HepG2 (cell line): ENCODE measurements at regions not wholly inside any gene's neighbourhood (a gene's known extent, or its start where the extent isn't known, plus 50 kb on each side); places are given as distances from the start of the nearest gene placed in this dataset.

Experiments
- CHCHD3 ChIP-seq: sonication (generic); formaldehyde crosslinking; IDR thresholded peaks from 2 replicates; pipeline ENCODE4 v1.8.0; 2022; ENCODE audit warnings: mild to moderate bottlenecking, missing genetic modification reagents, moderate library complexity
- RAD21 ChIP-seq: fragments of 450-650 bp; formaldehyde crosslinking; IDR thresholded peaks from 2 replicates; pipeline ENCODE4 v1.5.0; 2020; ENCODE audit warnings: mild to moderate bottlenecking
- SNAI1 ChIP-seq: sonication (generic); formaldehyde crosslinking; IDR thresholded peaks from 2 replicates; pipeline ENCODE4 v1.5.0; 2020; ENCODE audit warnings: mild to moderate bottlenecking, missing genetic modification reagents, borderline replicate concordance
- ZNF230 ChIP-seq: sonication (generic); formaldehyde crosslinking; IDR thresholded peaks from 2 replicates; pipeline ENCODE4 v1.4.0; 2020; ENCODE audit warnings: mild to moderate bottlenecking, missing genetic modification reagents
- ZNF333 ChIP-seq: sonication (generic); formaldehyde crosslinking; IDR thresholded peaks from 2 replicates; pipeline ENCODE4 v1.4.0; 2020; ENCODE audit warnings: mild to moderate bottlenecking, missing genetic modification reagents, borderline replicate concordance
- ZNF484 ChIP-seq: sonication (generic); formaldehyde crosslinking; IDR thresholded peaks from 2 replicates; pipeline ENCODE4 v1.5.1; 2020; ENCODE audit warnings: mild to moderate bottlenecking, low read depth, missing genetic modification reagents, borderline replicate concordance
- ZNF672 ChIP-seq: sonication (generic); formaldehyde crosslinking; IDR thresholded peaks from 2 replicates; pipeline ENCODE4 v1.8.1; 2022; ENCODE audit warnings: missing genetic modification reagents
- ZNF780A ChIP-seq: sonication (generic); formaldehyde crosslinking; IDR thresholded peaks from 2 replicates; pipeline ENCODE4 v1.8.0; 2022; ENCODE audit warnings: mild to moderate bottlenecking, missing genetic modification reagents, moderate library complexity
- TF ChIP-seq, protein P1 (sequence below), 2 experiments: sonication (generic) in 1 of 2; formaldehyde crosslinking in 1 of 2; IDR thresholded peaks; 2 replicates each; pipeline versions ENCODE4 v1.4.0 to v1.6.1; 2018 to 2020; ENCODE audit warnings: missing genetic modification reagents in 2 of 2, borderline replicate concordance in 1 of 2, low read depth in 1 of 2, mild to moderate bottlenecking in 1 of 2, missing biosample characterization in 1 of 2
- TF ChIP-seq, protein P2 (sequence below): sonication (generic); formaldehyde crosslinking; IDR thresholded peaks from 2 replicates; pipeline ENCODE4 v1.4.0; 2020; ENCODE audit warnings: mild to moderate bottlenecking, low read depth, missing genetic modification reagents
- TF ChIP-seq, protein P3 (sequence below): sonication (generic); formaldehyde crosslinking; conservative IDR thresholded peaks from 2 replicates; pipeline ENCODE4 v1.4.0; 2020; ENCODE audit warnings: missing genetic modification reagents
- TF ChIP-seq, protein P4 (sequence below), 2 experiments: fragments of 450-650 bp in 1 of 2; sonication (generic) in 1 of 2; formaldehyde crosslinking in 1 of 2; IDR thresholded peaks; 2 replicates each; pipeline versions ENCODE4 v1.6.1 to v1.8.0; 2016 to 2022; ENCODE audit warnings: antibody characterized with exemption in 1 of 2, mild to moderate bottlenecking in 1 of 2, missing genetic modification reagents in 1 of 2
- TF ChIP-seq, protein P5 (sequence below): sonication (generic); formaldehyde crosslinking; IDR thresholded peaks from 2 replicates; pipeline ENCODE4 v1.8.0; 2022; ENCODE audit warnings: missing genetic modification reagents, mild to moderate bottlenecking, borderline replicate concordance

DNA sequence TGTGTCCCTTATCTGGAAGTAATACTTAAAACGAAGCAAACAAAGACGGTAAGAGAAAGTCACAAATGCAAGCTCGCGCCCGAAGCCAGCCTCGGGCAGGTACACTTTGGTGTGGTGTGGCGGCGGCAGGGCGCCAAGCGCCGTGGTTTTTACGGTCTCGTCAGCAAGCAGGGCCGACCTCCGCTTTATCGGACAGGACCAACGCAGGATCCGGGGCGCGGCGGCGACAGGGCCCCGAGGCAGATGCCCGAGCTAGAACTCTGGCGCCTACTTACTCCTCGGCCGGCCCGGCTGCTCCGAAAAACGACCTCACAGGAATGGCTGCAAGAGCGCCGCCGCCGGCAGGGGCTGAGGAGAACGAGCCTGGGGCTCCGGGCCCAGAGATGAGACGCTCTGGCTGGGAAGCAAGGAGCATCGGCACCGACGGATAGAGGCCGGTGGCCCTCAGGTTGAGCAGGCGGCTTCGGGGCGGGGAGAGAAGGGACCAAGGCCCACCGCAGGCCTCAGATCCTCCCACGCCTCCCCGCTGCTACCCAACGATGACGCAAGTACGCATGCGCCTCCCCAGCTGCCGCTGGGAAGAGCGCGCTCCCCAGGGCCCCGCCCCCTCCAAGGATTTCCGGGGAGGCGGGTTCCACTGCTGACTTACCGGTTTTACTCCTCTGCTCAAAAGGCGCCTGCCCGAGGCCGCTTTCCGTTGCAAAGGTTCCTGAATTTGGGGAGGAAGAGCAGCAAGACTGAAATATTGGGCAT, 60.6 kb downstream of the FAM217A start (continued):
- TF ChIP-seq, protein P1, sequence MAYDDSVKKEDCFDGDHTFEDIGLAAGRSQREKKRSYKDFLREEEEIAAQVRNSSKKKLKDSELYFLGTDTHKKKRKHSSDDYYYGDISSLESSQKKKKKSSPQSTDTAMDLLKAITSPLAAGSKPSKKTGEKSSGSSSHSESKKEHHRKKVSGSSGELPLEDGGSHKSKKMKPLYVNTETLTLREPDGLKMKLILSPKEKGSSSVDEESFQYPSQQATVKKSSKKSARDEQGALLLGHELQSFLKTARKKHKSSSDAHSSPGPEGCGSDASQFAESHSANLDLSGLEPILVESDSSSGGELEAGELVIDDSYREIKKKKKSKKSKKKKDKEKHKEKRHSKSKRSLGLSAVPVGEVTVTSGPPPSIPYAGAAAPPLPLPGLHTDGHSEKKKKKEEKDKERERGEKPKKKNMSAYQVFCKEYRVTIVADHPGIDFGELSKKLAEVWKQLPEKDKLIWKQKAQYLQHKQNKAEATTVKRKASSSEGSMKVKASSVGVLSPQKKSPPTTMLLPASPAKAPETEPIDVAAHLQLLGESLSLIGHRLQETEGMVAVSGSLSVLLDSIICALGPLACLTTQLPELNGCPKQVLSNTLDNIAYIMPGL (CRISPR knock-in tag; IDR thresholded peaks at IDR 0.05; ENCODE audit: borderline replicate concordance in 1 of 2, low read depth in 1 of 2): peak; percentile 99
- TF ChIP-seq, protein P2, sequence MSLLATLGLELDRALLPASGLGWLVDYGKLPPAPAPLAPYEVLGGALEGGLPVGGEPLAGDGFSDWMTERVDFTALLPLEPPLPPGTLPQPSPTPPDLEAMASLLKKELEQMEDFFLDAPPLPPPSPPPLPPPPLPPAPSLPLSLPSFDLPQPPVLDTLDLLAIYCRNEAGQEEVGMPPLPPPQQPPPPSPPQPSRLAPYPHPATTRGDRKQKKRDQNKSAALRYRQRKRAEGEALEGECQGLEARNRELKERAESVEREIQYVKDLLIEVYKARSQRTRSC (CRISPR knock-in tag): peak; percentile 93; the same call in 1 of the 2 replicates
- TF ChIP-seq, protein P3, sequence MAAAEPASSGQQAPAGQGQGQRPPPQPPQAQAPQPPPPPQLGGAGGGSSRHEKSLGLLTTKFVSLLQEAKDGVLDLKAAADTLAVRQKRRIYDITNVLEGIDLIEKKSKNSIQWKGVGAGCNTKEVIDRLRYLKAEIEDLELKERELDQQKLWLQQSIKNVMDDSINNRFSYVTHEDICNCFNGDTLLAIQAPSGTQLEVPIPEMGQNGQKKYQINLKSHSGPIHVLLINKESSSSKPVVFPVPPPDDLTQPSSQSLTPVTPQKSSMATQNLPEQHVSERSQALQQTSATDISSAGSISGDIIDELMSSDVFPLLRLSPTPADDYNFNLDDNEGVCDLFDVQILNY (CRISPR knock-in tag): peak; percentile 70; the same call in 1 of the 2 replicates
- TF ChIP-seq, protein P4, sequence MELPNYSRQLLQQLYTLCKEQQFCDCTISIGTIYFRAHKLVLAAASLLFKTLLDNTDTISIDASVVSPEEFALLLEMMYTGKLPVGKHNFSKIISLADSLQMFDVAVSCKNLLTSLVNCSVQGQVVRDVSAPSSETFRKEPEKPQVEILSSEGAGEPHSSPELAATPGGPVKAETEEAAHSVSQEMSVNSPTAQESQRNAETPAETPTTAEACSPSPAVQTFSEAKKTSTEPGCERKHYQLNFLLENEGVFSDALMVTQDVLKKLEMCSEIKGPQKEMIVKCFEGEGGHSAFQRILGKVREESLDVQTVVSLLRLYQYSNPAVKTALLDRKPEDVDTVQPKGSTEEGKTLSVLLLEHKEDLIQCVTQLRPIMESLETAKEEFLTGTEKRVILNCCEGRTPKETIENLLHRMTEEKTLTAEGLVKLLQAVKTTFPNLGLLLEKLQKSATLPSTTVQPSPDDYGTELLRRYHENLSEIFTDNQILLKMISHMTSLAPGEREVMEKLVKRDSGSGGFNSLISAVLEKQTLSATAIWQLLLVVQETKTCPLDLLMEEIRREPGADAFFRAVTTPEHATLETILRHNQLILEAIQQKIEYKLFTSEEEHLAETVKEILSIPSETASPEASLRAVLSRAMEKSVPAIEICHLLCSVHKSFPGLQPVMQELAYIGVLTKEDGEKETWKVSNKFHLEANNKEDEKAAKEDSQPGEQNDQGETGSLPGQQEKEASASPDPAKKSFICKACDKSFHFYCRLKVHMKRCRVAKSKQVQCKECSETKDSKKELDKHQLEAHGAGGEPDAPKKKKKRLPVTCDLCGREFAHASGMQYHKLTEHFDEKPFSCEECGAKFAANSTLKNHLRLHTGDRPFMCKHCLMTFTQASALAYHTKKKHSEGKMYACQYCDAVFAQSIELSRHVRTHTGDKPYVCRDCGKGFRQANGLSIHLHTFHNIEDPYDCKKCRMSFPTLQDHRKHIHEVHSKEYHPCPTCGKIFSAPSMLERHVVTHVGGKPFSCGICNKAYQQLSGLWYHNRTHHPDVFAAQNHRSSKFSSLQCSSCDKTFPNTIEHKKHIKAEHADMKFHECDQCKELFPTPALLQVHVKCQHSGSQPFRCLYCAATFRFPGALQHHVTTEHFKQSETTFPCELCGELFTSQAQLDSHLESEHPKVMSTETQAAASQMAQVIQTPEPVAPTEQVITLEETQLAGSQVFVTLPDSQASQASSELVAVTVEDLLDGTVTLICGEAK (IDR thresholded peaks at IDR 0.05): no peak
- TF ChIP-seq, protein P4 (CRISPR knock-in tag; IDR thresholded peaks at IDR 0.05): peak; percentile 95
- TF ChIP-seq, protein P5, sequence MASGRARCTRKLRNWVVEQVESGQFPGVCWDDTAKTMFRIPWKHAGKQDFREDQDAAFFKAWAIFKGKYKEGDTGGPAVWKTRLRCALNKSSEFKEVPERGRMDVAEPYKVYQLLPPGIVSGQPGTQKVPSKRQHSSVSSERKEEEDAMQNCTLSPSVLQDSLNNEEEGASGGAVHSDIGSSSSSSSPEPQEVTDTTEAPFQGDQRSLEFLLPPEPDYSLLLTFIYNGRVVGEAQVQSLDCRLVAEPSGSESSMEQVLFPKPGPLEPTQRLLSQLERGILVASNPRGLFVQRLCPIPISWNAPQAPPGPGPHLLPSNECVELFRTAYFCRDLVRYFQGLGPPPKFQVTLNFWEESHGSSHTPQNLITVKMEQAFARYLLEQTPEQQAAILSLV (CRISPR knock-in tag): peak; percentile 97; the same call in 1 of the 2 replicates
- TF ChIP-seq ZNF672 (0 out of 2 replicates have a peak, but pooled peaks have one; percentile 17), RAD21 (CRISPR knock-in tag) (peak; percentile 31; the same call in 1 of the 2 replicates), ZNF230 (CRISPR knock-in tag) (peak; percentile 97), ZNF484 (CRISPR knock-in tag) (no peak; the same call in 1 of the 2 replicates), SNAI1 (CRISPR knock-in tag) (peak; percentile 95; the same call in 1 of the 2 replicates), ZNF780A (CRISPR knock-in tag) (peak; percentile 91), ZNF333 (CRISPR knock-in tag) (peak; percentile 96), CHCHD3 (no peak; the same call in 1 of the 2 replicates)
